ENCODE measurements at regions not wholly inside any gene's neighbourhood (a gene's known extent, or its start where the extent isn't known, plus 50 kb on each side); places are given as distances from the start of the nearest gene placed in this dataset.

DNA sequence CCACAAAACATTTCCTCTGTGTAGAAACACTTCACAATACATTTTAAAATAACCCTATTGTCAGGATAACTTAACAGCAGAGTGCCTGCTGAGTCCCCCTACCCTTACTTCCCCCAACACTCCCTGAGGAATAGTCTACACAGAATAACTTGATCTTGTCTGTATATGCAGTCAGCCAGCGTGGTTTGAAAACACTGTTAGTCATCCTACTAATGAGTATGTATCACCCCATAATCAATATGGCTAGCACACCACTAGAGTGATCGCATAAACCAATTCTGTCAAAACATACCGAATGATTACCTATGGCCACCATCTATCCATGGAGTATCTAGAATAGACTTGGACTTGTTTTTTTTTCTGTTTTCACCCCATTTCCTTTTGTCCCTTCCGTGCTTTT, 152.7 kb upstream of the NECTIN3 start:
- TF ChIP-seq, protein P1, sequence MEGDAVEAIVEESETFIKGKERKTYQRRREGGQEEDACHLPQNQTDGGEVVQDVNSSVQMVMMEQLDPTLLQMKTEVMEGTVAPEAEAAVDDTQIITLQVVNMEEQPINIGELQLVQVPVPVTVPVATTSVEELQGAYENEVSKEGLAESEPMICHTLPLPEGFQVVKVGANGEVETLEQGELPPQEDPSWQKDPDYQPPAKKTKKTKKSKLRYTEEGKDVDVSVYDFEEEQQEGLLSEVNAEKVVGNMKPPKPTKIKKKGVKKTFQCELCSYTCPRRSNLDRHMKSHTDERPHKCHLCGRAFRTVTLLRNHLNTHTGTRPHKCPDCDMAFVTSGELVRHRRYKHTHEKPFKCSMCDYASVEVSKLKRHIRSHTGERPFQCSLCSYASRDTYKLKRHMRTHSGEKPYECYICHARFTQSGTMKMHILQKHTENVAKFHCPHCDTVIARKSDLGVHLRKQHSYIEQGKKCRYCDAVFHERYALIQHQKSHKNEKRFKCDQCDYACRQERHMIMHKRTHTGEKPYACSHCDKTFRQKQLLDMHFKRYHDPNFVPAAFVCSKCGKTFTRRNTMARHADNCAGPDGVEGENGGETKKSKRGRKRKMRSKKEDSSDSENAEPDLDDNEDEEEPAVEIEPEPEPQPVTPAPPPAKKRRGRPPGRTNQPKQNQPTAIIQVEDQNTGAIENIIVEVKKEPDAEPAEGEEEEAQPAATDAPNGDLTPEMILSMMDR (IDR thresholded peaks at IDR 0.05; ENCODE audit: insufficient read depth, low read length, poor library complexity, severe bottlenecking) = no peak
- Histone ChIP-seq H3K36me3 (ENCODE audit: control insufficient read depth, insufficient read depth, low read length) (no peaks in the 10 kb centered on the region), H3K4me3 (ENCODE audit: low read depth, low read length) (no peak overlapping the region), H3K27me3 (ENCODE audit: control insufficient read depth, insufficient read depth, low read length) (no peaks in the 10 kb centered on the region)
- DNase-seq (ENCODE audit: low read depth) = no peak

DNA sequence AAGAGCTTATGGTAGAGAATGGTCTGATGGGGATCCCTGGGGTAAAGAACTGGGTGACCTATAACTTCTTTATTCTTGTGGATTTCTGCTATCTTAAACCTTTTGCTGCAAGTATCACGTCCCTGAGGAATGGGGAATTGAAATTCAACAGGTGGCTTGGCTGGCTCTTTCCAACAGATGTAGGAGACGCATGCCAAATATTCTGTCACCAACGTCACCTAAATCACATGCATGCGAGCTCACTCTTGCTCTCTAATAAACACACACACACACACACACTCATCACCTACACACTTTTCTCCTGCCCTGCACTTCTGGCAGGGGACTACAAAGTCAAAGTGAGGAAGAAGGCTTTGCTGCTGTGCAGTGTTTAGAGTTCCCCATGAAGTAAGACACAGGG, 145.8 kb upstream of the NECTIN3 start:
- no peaks in the 10 kb centered on the region for H3K36me3 ChIP-seq (ENCODE audit: control insufficient read depth, insufficient read depth, low read length)
- H3K27me3 ChIP-seq (ENCODE audit: control insufficient read depth, insufficient read depth, low read length) = no peaks in the 10 kb centered on the region
- H3K4me3 ChIP-seq (ENCODE audit: low read depth, low read length) = no peak overlapping the region
- TF ChIP-seq, protein P1 (IDR thresholded peaks at IDR 0.05; ENCODE audit: insufficient read depth, low read length, poor library complexity, severe bottlenecking) = no peak
- no peak for DNase-seq (ENCODE audit: low read depth)

DNA sequence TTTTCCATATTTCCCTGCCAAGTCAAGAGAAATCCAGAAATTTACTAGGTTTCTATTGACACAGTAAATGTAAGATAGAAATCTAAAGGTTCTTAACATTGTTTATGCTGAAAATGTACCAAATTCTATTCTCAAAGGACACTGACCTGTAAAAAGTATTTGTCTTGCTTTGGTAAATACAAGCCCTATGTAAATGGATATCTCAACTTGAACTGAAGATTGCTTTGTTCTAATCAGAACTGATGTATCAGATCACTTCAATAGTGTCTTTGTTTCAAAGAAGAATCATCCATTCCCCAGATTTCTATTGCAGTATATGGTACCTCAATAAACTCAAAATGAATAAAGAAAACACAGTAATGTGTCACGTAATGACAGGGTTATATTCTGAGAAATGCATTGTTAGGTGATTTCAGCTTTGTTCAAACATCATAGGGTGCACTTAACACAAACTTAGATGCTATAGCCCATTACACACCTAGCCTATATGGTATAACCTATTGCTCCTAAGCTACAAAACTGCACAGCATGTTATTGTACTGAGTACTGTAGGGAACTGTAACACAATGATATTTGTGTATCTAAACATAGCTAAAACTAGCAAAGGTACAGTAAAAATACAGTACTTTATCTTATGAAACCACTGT, 143.5 kb upstream of the NECTIN3 start:
- Histone ChIP-seq H3K4me3 (ENCODE audit: low read depth, low read length) (no peak overlapping the region), H3K27me3 (ENCODE audit: control insufficient read depth, insufficient read depth, low read length) (no peaks in the 10 kb centered on the region), H3K36me3 (ENCODE audit: control insufficient read depth, insufficient read depth, low read length) (no peaks in the 10 kb centered on the region)
- TF ChIP-seq, protein P1 (IDR thresholded peaks at IDR 0.05; ENCODE audit: insufficient read depth, low read length, poor library complexity, severe bottlenecking) = no peak
- DNase-seq (ENCODE audit: low read depth) = no peak

DNA sequence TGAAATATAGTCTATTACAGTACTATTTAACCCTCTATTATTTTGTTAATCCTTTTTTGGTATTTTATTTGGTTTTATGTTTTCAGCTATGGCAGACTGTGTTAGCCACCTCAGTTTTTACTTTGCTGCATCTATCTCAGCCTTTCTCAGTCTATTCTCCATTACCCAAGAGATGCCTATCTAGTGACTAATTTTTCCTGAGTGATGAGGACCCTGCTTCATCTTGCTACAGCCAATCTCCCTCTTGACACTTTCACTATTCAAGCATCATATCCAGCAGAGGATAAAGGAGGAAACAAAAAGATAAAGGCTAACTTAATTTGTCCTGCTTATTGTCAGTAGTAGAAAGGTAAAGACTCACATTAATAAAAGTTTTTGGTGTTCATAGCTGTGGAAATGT, 141.8 kb upstream of the NECTIN3 start:
- TF ChIP-seq, protein P1 (IDR thresholded peaks at IDR 0.05; ENCODE audit: insufficient read depth, low read length, poor library complexity, severe bottlenecking) = no peak
- Histone ChIP-seq H3K27me3 (ENCODE audit: control insufficient read depth, insufficient read depth, low read length) (no peaks in the 10 kb centered on the region), H3K36me3 (ENCODE audit: control insufficient read depth, insufficient read depth, low read length) (no peaks in the 10 kb centered on the region), H3K4me3 (ENCODE audit: low read depth, low read length) (no peak overlapping the region)
- DNase-seq (ENCODE audit: low read depth) = no peak

DNA sequence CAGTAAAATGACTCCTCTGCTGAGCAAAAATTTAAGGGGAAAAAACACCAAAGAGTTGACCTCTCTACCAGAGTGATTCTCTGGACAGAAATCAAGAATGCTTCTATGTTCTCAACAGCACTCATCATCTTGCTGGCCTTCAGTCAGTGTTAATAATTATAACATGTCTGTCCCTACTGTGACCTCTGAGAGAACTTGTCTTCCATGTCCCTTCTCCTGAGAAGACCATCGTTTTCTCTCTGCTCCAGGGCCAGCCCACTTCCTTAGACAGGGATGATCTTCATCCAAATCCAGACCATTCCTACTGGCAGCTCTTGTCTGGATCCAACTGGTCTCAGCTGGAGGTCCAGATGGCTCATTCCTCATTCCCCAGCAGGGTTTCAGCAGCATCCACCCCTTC, 139.0 kb upstream of the NECTIN3 start:
- DNase-seq (ENCODE audit: low read depth) = no peak
- no peaks in the 10 kb centered on the region for H3K36me3 ChIP-seq (ENCODE audit: control insufficient read depth, insufficient read depth, low read length)
- no peak overlapping the region for H3K4me3 ChIP-seq (ENCODE audit: low read depth, low read length)
- TF ChIP-seq, protein P1 (IDR thresholded peaks at IDR 0.05; ENCODE audit: insufficient read depth, low read length, poor library complexity, severe bottlenecking) = no peak
- H3K27me3 ChIP-seq (ENCODE audit: control insufficient read depth, insufficient read depth, low read length) = no peaks in the 10 kb centered on the region

DNA sequence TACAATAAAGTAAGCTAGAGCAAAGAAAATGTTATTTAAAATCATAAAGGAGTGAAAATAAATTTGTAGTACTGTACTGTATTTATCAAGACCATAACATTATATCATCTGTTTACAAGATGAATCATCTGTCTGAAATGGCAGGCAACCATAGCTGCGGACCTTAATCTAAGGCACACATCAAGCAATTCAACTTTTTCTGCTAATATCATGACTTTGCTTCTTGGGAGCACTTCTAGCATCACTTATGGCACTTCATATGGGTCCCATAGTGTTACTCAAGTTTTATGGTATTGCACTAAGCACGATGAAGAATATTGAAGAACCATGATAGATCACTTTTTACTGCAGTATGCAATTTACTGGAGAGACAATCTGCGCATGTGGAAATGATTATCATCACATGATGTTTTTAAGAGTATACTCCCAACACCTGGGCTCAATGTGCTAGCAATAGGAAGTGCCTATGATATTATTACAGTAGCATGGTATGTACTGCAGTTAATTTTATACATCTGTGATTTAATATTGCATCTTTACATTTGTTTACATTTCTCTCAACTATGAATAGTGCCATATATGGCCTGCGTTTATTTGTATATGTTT, 137.7 kb upstream of the NECTIN3 start:
- Histone ChIP-seq H3K27me3 (ENCODE audit: control insufficient read depth, insufficient read depth, low read length) (no peaks in the 10 kb centered on the region), H3K4me3 (ENCODE audit: low read depth, low read length) (no peak overlapping the region), H3K36me3 (ENCODE audit: control insufficient read depth, insufficient read depth, low read length) (no peaks in the 10 kb centered on the region)
- DNase-seq (ENCODE audit: low read depth) = no peak
- TF ChIP-seq, protein P1 (IDR thresholded peaks at IDR 0.05; ENCODE audit: insufficient read depth, low read length, poor library complexity, severe bottlenecking) = no peak

Data from kidney epithelial cell (primary cell).